22Rv1 (cell line): ENCODE measurements at regions not wholly inside any gene's neighbourhood (a gene's known extent, or its start where the extent isn't known, plus 50 kb on each side); places are given as distances from the start of the nearest gene placed in this dataset.

Source experiments
- CTCF ChIP-seq: fragments of 450-650 bp; IDR thresholded peaks from 2 replicates; pipeline ENCODE4 v1.5.1; 2017; ENCODE audit warnings: mild to moderate bottlenecking
- ZFX ChIP-seq: fragments of 450-650 bp; IDR thresholded peaks from 2 replicates; pipeline ENCODE4 v1.6.1; 2017; ENCODE audit warnings: antibody characterized with exemption, borderline replicate concordance

- TF ChIP-seq CTCF, result no peak
- no peak for TF ChIP-seq ZFX
Observed at GRCh38 chr2:207413376-207413907, 116.3 kb upstream of the CREB1 start.
